ENCODE measurements at regions not wholly inside any gene's neighbourhood (a gene's known extent, or its start where the extent isn't known, plus 50 kb on each side); places are given as distances from the start of the nearest gene placed in this dataset.

DNA sequence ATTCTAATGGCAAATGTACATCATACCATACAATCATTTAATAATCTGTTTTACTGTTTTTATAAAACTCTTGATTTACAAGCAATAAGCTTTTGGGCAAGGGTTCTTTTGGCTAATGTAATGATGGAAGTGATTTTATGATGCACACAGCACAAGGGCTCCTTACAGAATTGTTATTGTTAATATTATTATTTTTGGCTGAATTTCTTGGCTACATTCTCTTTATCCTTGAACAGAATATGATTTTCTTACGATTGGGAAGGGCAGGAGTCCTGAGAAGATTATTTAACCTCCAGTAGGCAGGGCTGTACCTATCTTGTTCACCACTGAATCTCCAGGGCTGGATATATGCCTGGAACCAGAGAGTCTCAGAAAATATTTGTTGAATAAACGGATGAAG lies 70.4 kb upstream of the ARHGAP20 start:
- ChIA-PET CTCF (no interaction called here), POLR2A (no interaction called here)
- peaks cover 42% of the 10 kb centered on the region for H3K9me3 Mint-ChIP-seq
- no peak overlapping the region for H3K4me3 Mint-ChIP-seq
- no peak for DNase-seq (ENCODE audit: low spot score)
- no peak for ATAC-seq
- H3K27ac Mint-ChIP-seq: no peak overlapping the region
- TF ChIP-seq ZNF232 (CRISPR knock-in tag; IDR thresholded peaks at IDR 0.05) (no peak), CTCF (IDR thresholded peaks at IDR 0.05) (no peak), CBFB (CRISPR knock-in tag; IDR thresholded peaks at IDR 0.05; ENCODE audit: low read depth) (no peak), NR3C1 (CRISPR knock-in tag; conservative IDR thresholded peaks at IDR 0.05; ENCODE audit: low read depth) (no peak), TEAD4 (CRISPR knock-in tag; IDR thresholded peaks at IDR 0.05) (no peak), MXD4 (CRISPR knock-in tag; IDR thresholded peaks at IDR 0.05; ENCODE audit: borderline replicate concordance) (no peak), SP1 (CRISPR knock-in tag; conservative IDR thresholded peaks at IDR 0.05) (no peak), NFE2L1 (CRISPR knock-in tag; IDR thresholded peaks at IDR 0.05) (no peak), ZNF281 (CRISPR knock-in tag; IDR thresholded peaks at IDR 0.05) (no peak)
- TF ChIP-seq, protein P1, sequence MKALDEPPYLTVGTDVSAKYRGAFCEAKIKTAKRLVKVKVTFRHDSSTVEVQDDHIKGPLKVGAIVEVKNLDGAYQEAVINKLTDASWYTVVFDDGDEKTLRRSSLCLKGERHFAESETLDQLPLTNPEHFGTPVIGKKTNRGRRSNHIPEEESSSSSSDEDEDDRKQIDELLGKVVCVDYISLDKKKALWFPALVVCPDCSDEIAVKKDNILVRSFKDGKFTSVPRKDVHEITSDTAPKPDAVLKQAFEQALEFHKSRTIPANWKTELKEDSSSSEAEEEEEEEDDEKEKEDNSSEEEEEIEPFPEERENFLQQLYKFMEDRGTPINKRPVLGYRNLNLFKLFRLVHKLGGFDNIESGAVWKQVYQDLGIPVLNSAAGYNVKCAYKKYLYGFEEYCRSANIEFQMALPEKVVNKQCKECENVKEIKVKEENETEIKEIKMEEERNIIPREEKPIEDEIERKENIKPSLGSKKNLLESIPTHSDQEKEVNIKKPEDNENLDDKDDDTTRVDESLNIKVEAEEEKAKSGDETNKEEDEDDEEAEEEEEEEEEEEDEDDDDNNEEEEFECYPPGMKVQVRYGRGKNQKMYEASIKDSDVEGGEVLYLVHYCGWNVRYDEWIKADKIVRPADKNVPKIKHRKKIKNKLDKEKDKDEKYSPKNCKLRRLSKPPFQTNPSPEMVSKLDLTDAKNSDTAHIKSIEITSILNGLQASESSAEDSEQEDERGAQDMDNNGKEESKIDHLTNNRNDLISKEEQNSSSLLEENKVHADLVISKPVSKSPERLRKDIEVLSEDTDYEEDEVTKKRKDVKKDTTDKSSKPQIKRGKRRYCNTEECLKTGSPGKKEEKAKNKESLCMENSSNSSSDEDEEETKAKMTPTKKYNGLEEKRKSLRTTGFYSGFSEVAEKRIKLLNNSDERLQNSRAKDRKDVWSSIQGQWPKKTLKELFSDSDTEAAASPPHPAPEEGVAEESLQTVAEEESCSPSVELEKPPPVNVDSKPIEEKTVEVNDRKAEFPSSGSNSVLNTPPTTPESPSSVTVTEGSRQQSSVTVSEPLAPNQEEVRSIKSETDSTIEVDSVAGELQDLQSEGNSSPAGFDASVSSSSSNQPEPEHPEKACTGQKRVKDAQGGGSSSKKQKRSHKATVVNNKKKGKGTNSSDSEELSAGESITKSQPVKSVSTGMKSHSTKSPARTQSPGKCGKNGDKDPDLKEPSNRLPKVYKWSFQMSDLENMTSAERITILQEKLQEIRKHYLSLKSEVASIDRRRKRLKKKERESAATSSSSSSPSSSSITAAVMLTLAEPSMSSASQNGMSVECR (CRISPR knock-in tag; IDR thresholded peaks at IDR 0.05; ENCODE audit: borderline replicate concordance): no peak
- TF ChIP-seq, protein P2, sequence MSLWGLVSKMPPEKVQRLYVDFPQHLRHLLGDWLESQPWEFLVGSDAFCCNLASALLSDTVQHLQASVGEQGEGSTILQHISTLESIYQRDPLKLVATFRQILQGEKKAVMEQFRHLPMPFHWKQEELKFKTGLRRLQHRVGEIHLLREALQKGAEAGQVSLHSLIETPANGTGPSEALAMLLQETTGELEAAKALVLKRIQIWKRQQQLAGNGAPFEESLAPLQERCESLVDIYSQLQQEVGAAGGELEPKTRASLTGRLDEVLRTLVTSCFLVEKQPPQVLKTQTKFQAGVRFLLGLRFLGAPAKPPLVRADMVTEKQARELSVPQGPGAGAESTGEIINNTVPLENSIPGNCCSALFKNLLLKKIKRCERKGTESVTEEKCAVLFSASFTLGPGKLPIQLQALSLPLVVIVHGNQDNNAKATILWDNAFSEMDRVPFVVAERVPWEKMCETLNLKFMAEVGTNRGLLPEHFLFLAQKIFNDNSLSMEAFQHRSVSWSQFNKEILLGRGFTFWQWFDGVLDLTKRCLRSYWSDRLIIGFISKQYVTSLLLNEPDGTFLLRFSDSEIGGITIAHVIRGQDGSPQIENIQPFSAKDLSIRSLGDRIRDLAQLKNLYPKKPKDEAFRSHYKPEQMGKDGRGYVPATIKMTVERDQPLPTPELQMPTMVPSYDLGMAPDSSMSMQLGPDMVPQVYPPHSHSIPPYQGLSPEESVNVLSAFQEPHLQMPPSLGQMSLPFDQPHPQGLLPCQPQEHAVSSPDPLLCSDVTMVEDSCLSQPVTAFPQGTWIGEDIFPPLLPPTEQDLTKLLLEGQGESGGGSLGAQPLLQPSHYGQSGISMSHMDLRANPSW (CRISPR knock-in tag; conservative IDR thresholded peaks at IDR 0.05; ENCODE audit: low read depth): no peak
- TF ChIP-seq, protein P3, sequence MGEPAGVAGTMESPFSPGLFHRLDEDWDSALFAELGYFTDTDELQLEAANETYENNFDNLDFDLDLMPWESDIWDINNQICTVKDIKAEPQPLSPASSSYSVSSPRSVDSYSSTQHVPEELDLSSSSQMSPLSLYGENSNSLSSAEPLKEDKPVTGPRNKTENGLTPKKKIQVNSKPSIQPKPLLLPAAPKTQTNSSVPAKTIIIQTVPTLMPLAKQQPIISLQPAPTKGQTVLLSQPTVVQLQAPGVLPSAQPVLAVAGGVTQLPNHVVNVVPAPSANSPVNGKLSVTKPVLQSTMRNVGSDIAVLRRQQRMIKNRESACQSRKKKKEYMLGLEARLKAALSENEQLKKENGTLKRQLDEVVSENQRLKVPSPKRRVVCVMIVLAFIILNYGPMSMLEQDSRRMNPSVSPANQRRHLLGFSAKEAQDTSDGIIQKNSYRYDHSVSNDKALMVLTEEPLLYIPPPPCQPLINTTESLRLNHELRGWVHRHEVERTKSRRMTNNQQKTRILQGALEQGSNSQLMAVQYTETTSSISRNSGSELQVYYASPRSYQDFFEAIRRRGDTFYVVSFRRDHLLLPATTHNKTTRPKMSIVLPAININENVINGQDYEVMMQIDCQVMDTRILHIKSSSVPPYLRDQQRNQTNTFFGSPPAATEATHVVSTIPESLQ (CRISPR knock-in tag; IDR thresholded peaks at IDR 0.05): no peak
- H3K36me3 Mint-ChIP-seq: peaks cover 11% of the 10 kb centered on the region
- no peaks in the 10 kb centered on the region for H3K4me1 Mint-ChIP-seq
- no peaks in the 10 kb centered on the region for H3K27me3 Mint-ChIP-seq (ENCODE audit: low read depth)
